ENCODE measurements at regions not wholly inside any gene's neighbourhood (a gene's known extent, or its start where the extent isn't known, plus 50 kb on each side); places are given as distances from the start of the nearest gene placed in this dataset.

- TF ChIP-seq CTCF (IDR thresholded peaks at IDR 0.05) = no peak
- no peak for TF ChIP-seq POLR2A (IDR thresholded peaks at IDR 0.05)
Measured at GRCh38 chr2:12127638-12128037, 381.2 kb downstream of the LPIN1 start.

All from Peyer's patch (tissue), 4 donors.